ENCODE measurements at regions not wholly inside any gene's neighbourhood (a gene's known extent, or its start where the extent isn't known, plus 50 kb on each side); places are given as distances from the start of the nearest gene placed in this dataset.

- CTCF ChIA-PET, result interaction anchor here (0.6 to 0.9 kb wide), 2 partner anchors 50 to 177 kb away, joined by 3 read pairs; no protein-coding TSS in a partner anchor
- 41% methylated on average over 7 of the region's 9 CpGs for WGBS (ENCODE audit: missing lambda C conversion rate)
Measured at GRCh38 chr1:30189818-30190500, 533.4 kb downstream of the MATN1 start.

GRCh38 chr1:30188999-30189398 is 534.4 kb downstream of the MATN1 start:
- WGBS (ENCODE audit: missing lambda C conversion rate), result 21% methylated on average over 2 of the region's 2 CpGs
- ATAC-seq (no peak), DNase-seq (ENCODE audit: low read depth in 1 of 2, low spot score in 1 of 2) (no peak), FAIRE-seq (no peak)
- ChIA-PET POLR2A (no interaction called here), CTCF (interaction anchor here (0.6 to 0.9 kb wide), 2 partner anchors 51 to 153 kb away, joined by 3 read pairs; no protein-coding TSS in a partner anchor)
- Histone ChIP-seq H3K4me3 (no peak overlapping the region), H3K4me1 (no peaks in the 10 kb centered on the region), H3K9me3 (no peaks in the 10 kb centered on the region), H3K27ac (no peak overlapping the region), H3K4me2 (no peak overlapping the region)
- TF ChIP-seq CTCF (IDR thresholded peaks at IDR 0.05) (no peak), KDM1A (IDR thresholded peaks at IDR 0.05; ENCODE audit: low read depth) (no peak), MAX (IDR thresholded peaks at IDR 0.05) (no peak)
- TF ChIP-seq, protein P1, sequence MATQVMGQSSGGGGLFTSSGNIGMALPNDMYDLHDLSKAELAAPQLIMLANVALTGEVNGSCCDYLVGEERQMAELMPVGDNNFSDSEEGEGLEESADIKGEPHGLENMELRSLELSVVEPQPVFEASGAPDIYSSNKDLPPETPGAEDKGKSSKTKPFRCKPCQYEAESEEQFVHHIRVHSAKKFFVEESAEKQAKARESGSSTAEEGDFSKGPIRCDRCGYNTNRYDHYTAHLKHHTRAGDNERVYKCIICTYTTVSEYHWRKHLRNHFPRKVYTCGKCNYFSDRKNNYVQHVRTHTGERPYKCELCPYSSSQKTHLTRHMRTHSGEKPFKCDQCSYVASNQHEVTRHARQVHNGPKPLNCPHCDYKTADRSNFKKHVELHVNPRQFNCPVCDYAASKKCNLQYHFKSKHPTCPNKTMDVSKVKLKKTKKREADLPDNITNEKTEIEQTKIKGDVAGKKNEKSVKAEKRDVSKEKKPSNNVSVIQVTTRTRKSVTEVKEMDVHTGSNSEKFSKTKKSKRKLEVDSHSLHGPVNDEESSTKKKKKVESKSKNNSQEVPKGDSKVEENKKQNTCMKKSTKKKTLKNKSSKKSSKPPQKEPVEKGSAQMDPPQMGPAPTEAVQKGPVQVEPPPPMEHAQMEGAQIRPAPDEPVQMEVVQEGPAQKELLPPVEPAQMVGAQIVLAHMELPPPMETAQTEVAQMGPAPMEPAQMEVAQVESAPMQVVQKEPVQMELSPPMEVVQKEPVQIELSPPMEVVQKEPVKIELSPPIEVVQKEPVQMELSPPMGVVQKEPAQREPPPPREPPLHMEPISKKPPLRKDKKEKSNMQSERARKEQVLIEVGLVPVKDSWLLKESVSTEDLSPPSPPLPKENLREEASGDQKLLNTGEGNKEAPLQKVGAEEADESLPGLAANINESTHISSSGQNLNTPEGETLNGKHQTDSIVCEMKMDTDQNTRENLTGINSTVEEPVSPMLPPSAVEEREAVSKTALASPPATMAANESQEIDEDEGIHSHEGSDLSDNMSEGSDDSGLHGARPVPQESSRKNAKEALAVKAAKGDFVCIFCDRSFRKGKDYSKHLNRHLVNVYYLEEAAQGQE (IDR thresholded peaks at IDR 0.05), result no peak
- TF ChIP-seq, protein P2, sequence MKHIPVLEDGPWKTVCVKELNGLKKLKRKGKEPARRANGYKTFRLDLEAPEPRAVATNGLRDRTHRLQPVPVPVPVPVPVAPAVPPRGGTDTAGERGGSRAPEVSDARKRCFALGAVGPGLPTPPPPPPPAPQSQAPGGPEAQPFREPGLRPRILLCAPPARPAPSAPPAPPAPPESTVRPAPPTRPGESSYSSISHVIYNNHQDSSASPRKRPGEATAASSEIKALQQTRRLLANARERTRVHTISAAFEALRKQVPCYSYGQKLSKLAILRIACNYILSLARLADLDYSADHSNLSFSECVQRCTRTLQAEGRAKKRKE (CRISPR knock-in tag; IDR thresholded peaks at IDR 0.05; ENCODE audit: low read depth), result no peak

More at GRCh38 chr1:30189818-30190500, 533.4 kb downstream of the MATN1 start:
- Histone ChIP-seq H3K4me1 (no peaks in the 10 kb centered on the region), H3K9me3 (no peaks in the 10 kb centered on the region), H3K27ac (no peak overlapping the region), H3K4me3 (no peak overlapping the region), H3K4me2 (no peak overlapping the region)
- FAIRE-seq (no peak), ATAC-seq (no peak), DNase-seq (ENCODE audit: low read depth in 1 of 2, low spot score in 1 of 2) (no peak)
- no peak for TF ChIP-seq ESRRA (IDR thresholded peaks at IDR 0.05; ENCODE audit: borderline replicate concordance, low read length)
- no peak for TF ChIP-seq CTCF (IDR thresholded peaks at IDR 0.05)
- no peak for TF ChIP-seq E2F6 (IDR thresholded peaks at IDR 0.05; ENCODE audit: borderline replicate concordance, low read depth)
- TF ChIP-seq FOSL2 (IDR thresholded peaks at IDR 0.05), result no peak
- no peak for TF ChIP-seq FOSL2 (CRISPR knock-in tag; IDR thresholded peaks at IDR 0.05)
- TF ChIP-seq RFX5 (IDR thresholded peaks at IDR 0.05), result no peak
- TF ChIP-seq HDAC2 (IDR thresholded peaks at IDR 0.05), result no peak
- TF ChIP-seq ZC3H11A (IDR thresholded peaks at IDR 0.05), result no peak
- TF ChIP-seq MAZ (IDR thresholded peaks at IDR 0.05; ENCODE audit: borderline replicate concordance, low read depth, low read length), result no peak
- no peak for TF ChIP-seq EHMT2 (IDR thresholded peaks at IDR 0.05; ENCODE audit: low read depth)
- TF ChIP-seq HES2 (IDR thresholded peaks at IDR 0.05), result no peak
- no peak for TF ChIP-seq HEYL (CRISPR knock-in tag; IDR thresholded peaks at IDR 0.05)
- TF ChIP-seq, protein P3, sequence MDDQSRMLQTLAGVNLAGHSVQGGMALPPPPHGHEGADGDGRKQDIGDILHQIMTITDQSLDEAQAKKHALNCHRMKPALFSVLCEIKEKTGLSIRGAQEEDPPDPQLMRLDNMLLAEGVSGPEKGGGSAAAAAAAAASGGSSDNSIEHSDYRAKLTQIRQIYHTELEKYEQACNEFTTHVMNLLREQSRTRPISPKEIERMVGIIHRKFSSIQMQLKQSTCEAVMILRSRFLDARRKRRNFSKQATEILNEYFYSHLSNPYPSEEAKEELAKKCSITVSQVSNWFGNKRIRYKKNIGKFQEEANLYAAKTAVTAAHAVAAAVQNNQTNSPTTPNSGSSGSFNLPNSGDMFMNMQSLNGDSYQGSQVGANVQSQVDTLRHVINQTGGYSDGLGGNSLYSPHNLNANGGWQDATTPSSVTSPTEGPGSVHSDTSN (IDR thresholded peaks at IDR 0.05), result no peak
- no peak for TF ChIP-seq JUNB (IDR thresholded peaks at IDR 0.05)
- TF ChIP-seq MYC (IDR thresholded peaks at IDR 0.05; ENCODE audit: borderline replicate concordance, low read length), result no peak
- no peak for TF ChIP-seq CHD4 (IDR thresholded peaks at IDR 0.05; ENCODE audit: borderline replicate concordance)
- no peak for TF ChIP-seq POLR2A (IDR thresholded peaks at IDR 0.05; ENCODE audit: low read length)
- no peak for TF ChIP-seq HOXB13 (CRISPR knock-in tag; IDR thresholded peaks at IDR 0.05; ENCODE audit: low read depth)
- no peak for TF ChIP-seq EHF (CRISPR knock-in tag; IDR thresholded peaks at IDR 0.05)
- POLR2A ChIA-PET, result no interaction called here
